Hepatocyte (in vitro differentiated cells): ENCODE measurements at regions not wholly inside any gene's neighbourhood (a gene's known extent, or its start where the extent isn't known, plus 50 kb on each side); places are given as distances from the start of the nearest gene placed in this dataset.

Source experiments
- EZH2 ChIP-seq: fragments of 200-600 bp; sonication (generic); IDR thresholded peaks from 2 replicates; pipeline ENCODE4 v1.6.1; 2016; ENCODE audit warnings: antibody characterized with exemption, mild to moderate bottlenecking, borderline replicate concordance
- TF ChIP-seq, protein P1 (sequence below): fragments of 200-600 bp; sonication (generic); IDR thresholded peaks from 2 replicates; pipeline ENCODE4 v1.5.1; 2016; ENCODE audit warnings: antibody characterized with exemption, mild to moderate bottlenecking; ENCODE audit not compliant: poor library complexity

- TF ChIP-seq, protein P1, sequence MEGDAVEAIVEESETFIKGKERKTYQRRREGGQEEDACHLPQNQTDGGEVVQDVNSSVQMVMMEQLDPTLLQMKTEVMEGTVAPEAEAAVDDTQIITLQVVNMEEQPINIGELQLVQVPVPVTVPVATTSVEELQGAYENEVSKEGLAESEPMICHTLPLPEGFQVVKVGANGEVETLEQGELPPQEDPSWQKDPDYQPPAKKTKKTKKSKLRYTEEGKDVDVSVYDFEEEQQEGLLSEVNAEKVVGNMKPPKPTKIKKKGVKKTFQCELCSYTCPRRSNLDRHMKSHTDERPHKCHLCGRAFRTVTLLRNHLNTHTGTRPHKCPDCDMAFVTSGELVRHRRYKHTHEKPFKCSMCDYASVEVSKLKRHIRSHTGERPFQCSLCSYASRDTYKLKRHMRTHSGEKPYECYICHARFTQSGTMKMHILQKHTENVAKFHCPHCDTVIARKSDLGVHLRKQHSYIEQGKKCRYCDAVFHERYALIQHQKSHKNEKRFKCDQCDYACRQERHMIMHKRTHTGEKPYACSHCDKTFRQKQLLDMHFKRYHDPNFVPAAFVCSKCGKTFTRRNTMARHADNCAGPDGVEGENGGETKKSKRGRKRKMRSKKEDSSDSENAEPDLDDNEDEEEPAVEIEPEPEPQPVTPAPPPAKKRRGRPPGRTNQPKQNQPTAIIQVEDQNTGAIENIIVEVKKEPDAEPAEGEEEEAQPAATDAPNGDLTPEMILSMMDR: no peak
- TF ChIP-seq EZH2: no peak
Measured at GRCh38 chr5:5799826-5800225, 377.3 kb downstream of the ICE1 start.
